Eye (tissue), 1 donor: ENCODE measurements at regions not wholly inside any gene's neighbourhood (a gene's known extent, or its start where the extent isn't known, plus 50 kb on each side); places are given as distances from the start of the nearest gene placed in this dataset.

Experiments
- DNase-seq: peaks from one replicate; pipeline ENCODE4 v3.0.0-alpha.2; 2015

DNA sequence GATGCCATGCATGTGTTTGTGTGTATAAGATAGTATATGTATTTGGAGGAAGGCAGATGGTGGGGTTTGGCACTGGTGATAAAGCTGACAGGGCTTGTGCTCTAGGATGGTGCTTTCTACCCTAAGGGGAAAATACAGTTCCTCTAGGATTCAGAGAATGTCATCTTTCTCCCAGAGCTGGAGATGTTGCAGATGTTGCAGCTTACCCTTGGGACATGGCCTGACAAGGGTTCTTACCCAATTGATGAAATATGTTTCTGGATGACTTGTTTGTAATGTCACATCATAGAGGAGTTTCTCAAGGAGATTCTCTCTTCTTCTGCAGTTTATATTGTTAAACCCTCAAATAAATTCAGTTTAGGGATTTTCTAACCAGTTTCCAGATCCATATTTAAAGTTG lies 52.5 kb upstream of the PITX2 start:
- no peak for DNase-seq

GRCh38 chr4:110676241-110676640 lies 53.4 kb upstream of the PITX2 start:
- no peak for DNase-seq

- no peak for DNase-seq
These were observed 55.8 kb upstream of the PITX2 start for GRCh38 chr4:110678517-110679227.

GRCh38 chr4:110680265-110680664 lies 57.4 kb upstream of the PITX2 start:
- no peak for DNase-seq

DNA sequence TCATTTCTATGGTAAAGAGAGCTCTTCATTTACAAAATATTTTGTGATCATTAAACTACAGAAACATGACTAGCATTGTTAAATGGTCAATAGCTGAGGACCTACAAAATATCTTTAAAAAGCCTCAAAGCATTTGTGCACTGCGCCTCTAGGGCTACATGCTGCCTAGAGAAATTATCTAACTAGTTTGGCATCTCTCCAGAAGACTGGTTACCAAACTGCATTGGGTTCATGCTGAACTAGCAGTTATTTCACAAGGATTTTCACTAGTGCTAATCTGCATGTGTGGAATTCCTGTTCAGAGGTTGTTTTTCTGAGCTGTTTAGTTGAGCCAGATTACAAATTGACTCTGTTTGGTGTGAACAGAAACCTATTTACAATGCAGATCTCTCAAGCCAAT lies 58.5 kb upstream of the PITX2 start:
- DNase-seq = no peak

- DNase-seq = peak; percentile 34
These were observed 59.4 kb upstream of the PITX2 start for GRCh38 chr4:110682311-110682710.

GRCh38 chr4:110683601-110684000 lies 60.7 kb upstream of the PITX2 start:
- DNase-seq = no peak

DNA sequence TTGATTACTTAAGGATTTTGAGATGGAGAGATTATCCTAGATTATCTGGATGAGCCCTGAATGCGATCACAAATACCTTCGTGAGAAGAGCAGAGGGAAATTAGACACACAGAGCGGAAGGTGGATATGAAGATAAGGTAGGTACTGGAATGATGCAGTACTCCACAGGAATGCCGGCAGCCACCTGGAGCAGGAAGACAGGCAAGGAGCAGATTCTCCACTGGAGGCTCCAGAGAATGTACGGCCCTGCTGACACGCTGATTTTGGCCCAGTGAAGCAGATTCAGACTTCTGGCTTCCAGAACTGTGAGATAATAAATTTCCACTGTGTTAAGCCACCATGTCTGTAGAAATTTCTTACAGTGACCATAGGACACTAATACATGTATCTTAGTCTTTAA lies 79.4 kb upstream of the PITX2 start:
- no peak for DNase-seq

- no peak for DNase-seq
These were observed 82.0 kb upstream of the PITX2 start for GRCh38 chr4:110704748-110705439.

- DNase-seq = no peak
These were observed 82.5 kb upstream of the PITX2 start for GRCh38 chr4:110705440-110705782.

GRCh38 chr4:110710070-110710469 lies 87.2 kb upstream of the PITX2 start:
- no peak for DNase-seq

GRCh38 chr4:110712486-110712885 lies 89.6 kb upstream of the PITX2 start:
- DNase-seq = no peak

DNA sequence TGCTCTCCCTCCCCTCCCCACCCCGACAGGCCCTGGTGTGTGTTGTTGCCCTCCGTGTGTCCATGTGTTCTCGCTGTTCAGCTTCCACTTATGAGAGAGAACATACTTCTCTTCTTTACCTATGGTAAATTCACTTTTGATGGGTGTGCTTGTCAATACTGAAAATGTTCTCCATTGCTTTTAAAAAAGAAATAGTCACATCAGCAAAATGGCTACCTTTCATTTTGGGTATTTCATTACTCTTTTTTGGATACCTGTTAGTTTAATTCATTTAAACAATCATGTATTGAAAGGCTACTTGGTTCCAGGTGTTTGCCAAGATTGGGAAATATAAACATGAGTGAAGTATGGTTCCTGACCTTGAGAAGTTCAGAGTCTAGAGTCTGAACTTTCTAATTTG lies 107.4 kb upstream of the PITX2 start:
- no peak for DNase-seq

GRCh38 chr4:110733901-110734300 lies 111.0 kb upstream of the PITX2 start:
- no peak for DNase-seq

GRCh38 chr4:110735686-110736085 lies 112.8 kb upstream of the PITX2 start:
- DNase-seq = no peak

- DNase-seq = no peak
These were observed 115.1 kb upstream of the PITX2 start for GRCh38 chr4:110737931-110738330.

DNA sequence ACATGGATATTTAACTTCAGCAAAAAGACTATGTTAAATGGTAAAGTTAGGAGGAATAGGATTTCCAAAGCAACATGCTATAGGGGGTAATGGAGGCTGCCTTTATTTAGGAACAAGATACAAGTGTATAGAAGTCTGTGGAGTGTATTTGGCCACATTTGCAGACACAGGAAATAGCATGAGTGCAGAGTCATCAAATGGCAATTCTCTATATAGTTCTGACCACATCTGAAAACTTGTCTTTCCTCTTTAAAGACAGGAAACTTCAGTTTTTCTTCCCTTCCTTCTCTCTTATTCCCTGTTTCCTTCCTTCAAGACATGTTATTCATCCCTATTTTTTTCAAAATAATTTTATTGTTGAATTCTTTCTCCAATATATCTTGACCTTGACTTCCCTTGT lies 119.3 kb upstream of the PITX2 start:
- DNase-seq = no peak

GRCh38 chr4:110748071-110748470 lies 125.2 kb upstream of the PITX2 start:
- no peak for DNase-seq

- no peak for DNase-seq
These were observed 128.3 kb upstream of the PITX2 start for GRCh38 chr4:110751183-110751582.

- no peak for DNase-seq
These were observed 129.1 kb upstream of the PITX2 start for GRCh38 chr4:110751986-110752385.

GRCh38 chr4:110753466-110753865 lies 130.6 kb upstream of the PITX2 start:
- DNase-seq = no peak

GRCh38 chr4:110754716-110755115 lies 131.8 kb upstream of the PITX2 start:
- DNase-seq = peak; percentile 7

- DNase-seq = no peak
These were observed 146.7 kb upstream of the PITX2 start for GRCh38 chr4:110769578-110769977.

DNA sequence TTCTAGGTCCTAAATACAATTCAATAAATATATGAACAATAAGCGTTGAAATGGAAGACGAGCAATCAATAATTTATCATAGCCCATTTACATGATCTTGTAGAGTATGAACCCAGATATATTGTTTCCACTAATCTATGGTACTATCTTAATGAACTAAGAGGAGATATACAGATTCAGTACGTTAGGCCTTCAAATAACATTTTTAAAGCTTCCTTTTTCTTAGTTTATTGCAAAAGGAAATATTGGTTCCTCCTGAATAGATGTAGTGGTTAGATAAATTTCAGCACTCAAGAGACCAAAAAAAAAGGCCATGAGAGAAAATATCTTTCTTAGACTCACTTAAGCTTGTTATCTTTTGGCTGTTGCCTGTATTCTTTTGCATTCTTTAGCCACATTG lies 147.5 kb upstream of the PITX2 start:
- no peak for DNase-seq

DNA sequence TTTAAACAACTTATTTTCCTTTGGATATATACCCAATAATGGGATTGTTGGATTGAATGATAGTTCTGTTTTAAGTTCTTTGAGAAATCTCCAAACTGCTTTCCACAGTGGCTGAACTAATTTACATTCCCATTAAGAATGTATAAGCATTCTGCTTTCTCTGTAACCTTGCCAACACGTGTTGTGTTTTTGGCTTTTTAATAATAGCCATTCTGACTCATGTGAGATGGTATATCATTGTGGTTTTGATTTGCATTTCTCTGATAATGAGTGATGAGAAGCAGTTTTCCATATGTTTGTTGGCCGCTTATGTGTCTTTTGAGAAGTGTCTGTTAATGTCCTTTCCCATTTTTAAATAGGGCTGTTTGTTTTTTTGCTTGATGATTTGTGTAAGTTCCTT lies 155.6 kb upstream of the PITX2 start:
- no peak for DNase-seq
